ENCODE measurements at regions not wholly inside any gene's neighbourhood (a gene's known extent, or its start where the extent isn't known, plus 50 kb on each side); places are given as distances from the start of the nearest gene placed in this dataset.

GRCh38 chr6:76671751-76672150 lies 599.3 kb upstream of the IMPG1 start:
- no peak overlapping the region for H3K4me3 Mint-ChIP-seq
- no peaks in the 10 kb centered on the region for H3K36me3 Mint-ChIP-seq
- H3K27me3 Mint-ChIP-seq, result no peaks in the 10 kb centered on the region
- peaks cover 4% of the 10 kb centered on the region for H3K9me3 Mint-ChIP-seq
- no peaks in the 10 kb centered on the region for H3K4me1 Mint-ChIP-seq
- H3K27ac Mint-ChIP-seq, result no peak overlapping the region

GRCh38 chr6:76644231-76644630 lies 571.8 kb upstream of the IMPG1 start:
- no peak overlapping the region for H3K4me3 Mint-ChIP-seq
- H3K9me3 Mint-ChIP-seq, result peaks cover 10% of the 10 kb centered on the region
- H3K36me3 Mint-ChIP-seq, result no peaks in the 10 kb centered on the region
- no peaks in the 10 kb centered on the region for H3K4me1 Mint-ChIP-seq
- no peak overlapping the region for H3K27ac Mint-ChIP-seq
- H3K27me3 Mint-ChIP-seq, result peaks cover 3% of the 10 kb centered on the region

GRCh38 chr6:76639941-76640340 lies 567.5 kb upstream of the IMPG1 start:
- H3K4me1 Mint-ChIP-seq, result no peaks in the 10 kb centered on the region
- peaks cover 3% of the 10 kb centered on the region for H3K27me3 Mint-ChIP-seq
- H3K4me3 Mint-ChIP-seq, result no peak overlapping the region
- peaks cover 17% of the 10 kb centered on the region for H3K9me3 Mint-ChIP-seq
- H3K36me3 Mint-ChIP-seq, result no peaks in the 10 kb centered on the region
- H3K27ac Mint-ChIP-seq, result no peak overlapping the region

GRCh38 chr6:76634695-76635094 lies 562.2 kb upstream of the IMPG1 start:
- H3K27ac Mint-ChIP-seq, result no peak overlapping the region
- no peak overlapping the region for H3K4me3 Mint-ChIP-seq
- no peaks in the 10 kb centered on the region for H3K27me3 Mint-ChIP-seq
- H3K4me1 Mint-ChIP-seq, result no peaks in the 10 kb centered on the region
- H3K9me3 Mint-ChIP-seq, result peaks cover 6% of the 10 kb centered on the region
- no peaks in the 10 kb centered on the region for H3K36me3 Mint-ChIP-seq

- Mint-ChIP-seq H3K36me3 (no peaks in the 10 kb centered on the region), H3K27ac (no peak overlapping the region), H3K9me3 (peaks cover 6% of the 10 kb centered on the region), H3K27me3 (no peaks in the 10 kb centered on the region), H3K4me1 (no peaks in the 10 kb centered on the region), H3K4me3 (no peak overlapping the region)
These were observed 560.8 kb upstream of the IMPG1 start for GRCh38 chr6:76633259-76633658.

GRCh38 chr6:76631622-76632021 lies 559.2 kb upstream of the IMPG1 start:
- Mint-ChIP-seq H3K36me3 (no peaks in the 10 kb centered on the region), H3K27ac (no peak overlapping the region), H3K4me1 (no peaks in the 10 kb centered on the region), H3K9me3 (peaks cover 13% of the 10 kb centered on the region), H3K4me3 (no peak overlapping the region), H3K27me3 (no peaks in the 10 kb centered on the region)

GRCh38 chr6:76615395-76615794 lies 542.9 kb upstream of the IMPG1 start:
- H3K27me3 Mint-ChIP-seq, result no peaks in the 10 kb centered on the region
- H3K27ac Mint-ChIP-seq, result no peak overlapping the region
- no peaks in the 10 kb centered on the region for H3K4me1 Mint-ChIP-seq
- no peaks in the 10 kb centered on the region for H3K9me3 Mint-ChIP-seq
- H3K36me3 Mint-ChIP-seq, result no peaks in the 10 kb centered on the region
- no peak overlapping the region for H3K4me3 Mint-ChIP-seq

GRCh38 chr6:76612954-76613353 lies 540.5 kb upstream of the IMPG1 start:
- Mint-ChIP-seq H3K4me1 (no peaks in the 10 kb centered on the region), H3K4me3 (no peak overlapping the region), H3K27me3 (no peaks in the 10 kb centered on the region), H3K27ac (no peak overlapping the region), H3K36me3 (no peaks in the 10 kb centered on the region), H3K9me3 (no peaks in the 10 kb centered on the region)

- no peaks in the 10 kb centered on the region for H3K4me1 Mint-ChIP-seq
- H3K27me3 Mint-ChIP-seq, result no peaks in the 10 kb centered on the region
- H3K36me3 Mint-ChIP-seq, result no peaks in the 10 kb centered on the region
- H3K4me3 Mint-ChIP-seq, result no peak overlapping the region
- H3K9me3 Mint-ChIP-seq, result no peaks in the 10 kb centered on the region
- H3K27ac Mint-ChIP-seq, result no peak overlapping the region
These were observed 536.7 kb upstream of the IMPG1 start for GRCh38 chr6:76609160-76609559.

GRCh38 chr6:76594109-76594508 lies 521.6 kb upstream of the IMPG1 start:
- no peaks in the 10 kb centered on the region for H3K27me3 Mint-ChIP-seq
- H3K27ac Mint-ChIP-seq, result no peak overlapping the region
- no peak overlapping the region for H3K4me3 Mint-ChIP-seq
- H3K36me3 Mint-ChIP-seq, result no peaks in the 10 kb centered on the region
- H3K4me1 Mint-ChIP-seq, result no peaks in the 10 kb centered on the region
- no peaks in the 10 kb centered on the region for H3K9me3 Mint-ChIP-seq

GRCh38 chr6:76593668-76594067 lies 521.2 kb upstream of the IMPG1 start:
- Mint-ChIP-seq H3K4me1 (no peaks in the 10 kb centered on the region), H3K9me3 (no peaks in the 10 kb centered on the region), H3K36me3 (no peaks in the 10 kb centered on the region), H3K27ac (no peak overlapping the region), H3K4me3 (no peak overlapping the region), H3K27me3 (no peaks in the 10 kb centered on the region)

- Mint-ChIP-seq H3K27ac (no peak overlapping the region), H3K36me3 (no peaks in the 10 kb centered on the region), H3K9me3 (no peaks in the 10 kb centered on the region), H3K27me3 (no peaks in the 10 kb centered on the region), H3K4me3 (no peak overlapping the region), H3K4me1 (no peaks in the 10 kb centered on the region)
These were observed 520.1 kb upstream of the IMPG1 start for GRCh38 chr6:76592566-76592965.

- H3K4me1 Mint-ChIP-seq, result no peaks in the 10 kb centered on the region
- no peak overlapping the region for H3K27ac Mint-ChIP-seq
- no peak overlapping the region for H3K4me3 Mint-ChIP-seq
- H3K36me3 Mint-ChIP-seq, result no peaks in the 10 kb centered on the region
- H3K9me3 Mint-ChIP-seq, result peaks cover 4% of the 10 kb centered on the region
- H3K27me3 Mint-ChIP-seq, result no peaks in the 10 kb centered on the region
These were observed 514.8 kb upstream of the IMPG1 start for GRCh38 chr6:76587271-76587670.

GRCh38 chr6:76584121-76584520 lies 511.7 kb upstream of the IMPG1 start:
- H3K27me3 Mint-ChIP-seq, result no peaks in the 10 kb centered on the region
- no peak overlapping the region for H3K27ac Mint-ChIP-seq
- H3K36me3 Mint-ChIP-seq, result no peaks in the 10 kb centered on the region
- no peak overlapping the region for H3K4me3 Mint-ChIP-seq
- H3K9me3 Mint-ChIP-seq, result peaks cover 7% of the 10 kb centered on the region
- no peaks in the 10 kb centered on the region for H3K4me1 Mint-ChIP-seq

GRCh38 chr6:76578746-76579145 lies 506.3 kb upstream of the IMPG1 start:
- Mint-ChIP-seq H3K4me3 (no peak overlapping the region), H3K36me3 (no peaks in the 10 kb centered on the region), H3K27ac (no peak overlapping the region), H3K27me3 (no peaks in the 10 kb centered on the region), H3K9me3 (peaks cover 7% of the 10 kb centered on the region), H3K4me1 (no peaks in the 10 kb centered on the region)

- Mint-ChIP-seq H3K27me3 (no peaks in the 10 kb centered on the region), H3K36me3 (no peaks in the 10 kb centered on the region), H3K4me1 (no peaks in the 10 kb centered on the region), H3K9me3 (no peaks in the 10 kb centered on the region), H3K4me3 (no peak overlapping the region), H3K27ac (no peak overlapping the region)
These were observed 502.3 kb upstream of the IMPG1 start for GRCh38 chr6:76574746-76575145.

GRCh38 chr6:76565932-76566331 lies 493.5 kb upstream of the IMPG1 start:
- Mint-ChIP-seq H3K27ac (no peak overlapping the region), H3K4me1 (no peaks in the 10 kb centered on the region), H3K4me3 (no peak overlapping the region), H3K36me3 (no peaks in the 10 kb centered on the region), H3K27me3 (no peaks in the 10 kb centered on the region), H3K9me3 (peaks cover 11% of the 10 kb centered on the region)
